ENCODE measurements at regions not wholly inside any gene's neighbourhood (a gene's known extent, or its start where the extent isn't known, plus 50 kb on each side); places are given as distances from the start of the nearest gene placed in this dataset.

GRCh38 chr5:67901814-67902496 is 313.6 kb upstream of the PIK3R1 start:
- Histone ChIP-seq H3K9ac (no peak overlapping the region), H3K27ac (no peak overlapping the region), H4K20me1 (ENCODE audit: low read depth) (no peaks in the 10 kb centered on the region), H3K4me1 (peaks cover 1% of the 10 kb centered on the region), H3K4me3 (no peak overlapping the region), H3K27me3 (no peaks in the 10 kb centered on the region), H3K4me2 (no peak overlapping the region), H3K9me3 (ENCODE audit: low read depth) (no peaks in the 10 kb centered on the region), H3K79me2 (ENCODE audit: low read depth) (no peaks in the 10 kb centered on the region), H3K36me3 (no peaks in the 10 kb centered on the region), H2AFZ (replicated peaks) (no peak overlapping the region), H3F3A (ENCODE audit: low read depth) (no peaks in the 10 kb centered on the region)
- Mint-ChIP-seq H3K27me3 (ENCODE audit: insufficient read depth, low read depth) (no peaks in the 10 kb centered on the region), H3K4me1 (no peaks in the 10 kb centered on the region), H3K36me3 (no peaks in the 10 kb centered on the region), H3K4me3 (no peak overlapping the region), H3K9me3 (no peaks in the 10 kb centered on the region), H3K27ac (no peak overlapping the region)
- TF ChIP-seq EZH2phosphoT487 (IDR thresholded peaks at IDR 0.05) = no peak
- no peak for TF ChIP-seq EZH2 (IDR thresholded peaks at IDR 0.05)
- TF ChIP-seq CTCF (IDR thresholded peaks at IDR 0.05) = no peak
- no peak for DNase-seq (ENCODE audit: low spot score)

GRCh38 chr5:67900514-67900913 is 315.0 kb upstream of the PIK3R1 start:
- H3K9ac ChIP-seq = no peak overlapping the region
- H3K27ac Mint-ChIP-seq = no peak overlapping the region
- peaks cover 5% of the 10 kb centered on the region for H3K4me1 ChIP-seq
- H3K4me1 Mint-ChIP-seq = no peaks in the 10 kb centered on the region
- H3K36me3 ChIP-seq = no peaks in the 10 kb centered on the region
- no peaks in the 10 kb centered on the region for H3K27me3 ChIP-seq
- no peak overlapping the region for H3K4me3 ChIP-seq
- H4K20me1 ChIP-seq (ENCODE audit: low read depth) = no peaks in the 10 kb centered on the region
- H3K79me2 ChIP-seq (ENCODE audit: low read depth) = no peaks in the 10 kb centered on the region
- no peak overlapping the region for H3K27ac ChIP-seq
- H3K9me3 ChIP-seq (ENCODE audit: low read depth) = no peaks in the 10 kb centered on the region
- DNase-seq (ENCODE audit: low spot score) = no peak
- H3K36me3 Mint-ChIP-seq = no peaks in the 10 kb centered on the region
- peaks cover 7% of the 10 kb centered on the region for H3K9me3 Mint-ChIP-seq
- no peaks in the 10 kb centered on the region for H3K27me3 Mint-ChIP-seq (ENCODE audit: insufficient read depth, low read depth)
- no peak overlapping the region for H3K4me3 Mint-ChIP-seq
- no peak overlapping the region for H3K4me2 ChIP-seq
- TF ChIP-seq EZH2 (IDR thresholded peaks at IDR 0.05) (no peak), CTCF (IDR thresholded peaks at IDR 0.05) (no peak), EZH2phosphoT487 (IDR thresholded peaks at IDR 0.05) (no peak)
- no peak overlapping the region for H2AFZ ChIP-seq (replicated peaks)
- no peaks in the 10 kb centered on the region for H3F3A ChIP-seq (ENCODE audit: low read depth)

- no peak for TF ChIP-seq CTCF (IDR thresholded peaks at IDR 0.05)
- TF ChIP-seq EZH2 (IDR thresholded peaks at IDR 0.05) = no peak
- no peak for TF ChIP-seq EZH2phosphoT487 (IDR thresholded peaks at IDR 0.05)
- H3K9ac ChIP-seq = no peak overlapping the region
These were observed 317.6 kb upstream of the PIK3R1 start for GRCh38 chr5:67897980-67898379.

More at GRCh38 chr5:67897980-67898379, 317.6 kb upstream of the PIK3R1 start:
- Histone ChIP-seq H3K36me3 (no peaks in the 10 kb centered on the region), H3K4me3 (no peak overlapping the region), H3K79me2 (ENCODE audit: low read depth) (no peaks in the 10 kb centered on the region), H3K4me2 (no peak overlapping the region), H3K9me3 (ENCODE audit: low read depth) (no peaks in the 10 kb centered on the region), H3K4me1 (peaks cover 5% of the 10 kb centered on the region), H2AFZ (replicated peaks) (no peak overlapping the region), H3F3A (ENCODE audit: low read depth) (no peaks in the 10 kb centered on the region), H3K27ac (no peak overlapping the region), H3K27me3 (no peaks in the 10 kb centered on the region), H4K20me1 (ENCODE audit: low read depth) (no peaks in the 10 kb centered on the region)
- H3K27me3 Mint-ChIP-seq (ENCODE audit: insufficient read depth, low read depth) = no peaks in the 10 kb centered on the region
- DNase-seq (ENCODE audit: low spot score) = no peak
- H3K36me3 Mint-ChIP-seq = no peaks in the 10 kb centered on the region
- no peaks in the 10 kb centered on the region for H3K4me1 Mint-ChIP-seq
- H3K4me3 Mint-ChIP-seq = no peak overlapping the region
- H3K27ac Mint-ChIP-seq = no peak overlapping the region
- peaks cover 7% of the 10 kb centered on the region for H3K9me3 Mint-ChIP-seq

Measured in neural progenitor cell (in vitro differentiated cells).